Stimulated activated CD8-positive, alpha-beta memory T cell treated with anti-CD3 and anti-CD28 coated beads, Interleukin-4, amount 100 ng/mL, for 24 hours (primary cell): ENCODE measurements at regions not wholly inside any gene's neighbourhood (a gene's known extent, or its start where the extent isn't known, plus 50 kb on each side); places are given as distances from the start of the nearest gene placed in this dataset.

Experiments used
- DNase-seq: peaks from one replicate; pipeline ENCODE4 v3.0.0-alpha.2; 2020; ENCODE audit warnings: low read depth

- DNase-seq = no peak
These were observed 1635.9 kb upstream of the LRRTM1 start for GRCh38 chr2:81940266-81940955.

GRCh38 chr2:81937944-81938343 lies 1633.4 kb upstream of the LRRTM1 start:
- no peak for DNase-seq

GRCh38 chr2:81903534-81903933 lies 1599.0 kb upstream of the LRRTM1 start:
- no peak for DNase-seq

GRCh38 chr2:81901017-81901416 lies 1596.5 kb upstream of the LRRTM1 start:
- DNase-seq = no peak

- no peak for DNase-seq
These were observed 1591.2 kb upstream of the LRRTM1 start for GRCh38 chr2:81895620-81896250.

- no peak for DNase-seq
These were observed 1590.0 kb upstream of the LRRTM1 start for GRCh38 chr2:81894451-81894990.

- no peak for DNase-seq
These were observed 1572.1 kb upstream of the LRRTM1 start for GRCh38 chr2:81876624-81877023.

GRCh38 chr2:81872006-81872405 lies 1567.5 kb upstream of the LRRTM1 start:
- DNase-seq = no peak

GRCh38 chr2:81870119-81870518 lies 1565.6 kb upstream of the LRRTM1 start:
- DNase-seq = no peak

GRCh38 chr2:81858998-81859397 lies 1554.4 kb upstream of the LRRTM1 start:
- DNase-seq = no peak

GRCh38 chr2:81853341-81853740 lies 1548.8 kb upstream of the LRRTM1 start:
- DNase-seq = no peak

GRCh38 chr2:81852651-81853050 lies 1548.1 kb upstream of the LRRTM1 start:
- no peak for DNase-seq

- DNase-seq = no peak
These were observed 1535.2 kb upstream of the LRRTM1 start for GRCh38 chr2:81839780-81840179.

GRCh38 chr2:81835321-81836000 lies 1530.9 kb upstream of the LRRTM1 start:
- DNase-seq = no peak

- no peak for DNase-seq
These were observed 1482.3 kb upstream of the LRRTM1 start for GRCh38 chr2:81786811-81787210.

- no peak for DNase-seq
These were observed 1462.8 kb upstream of the LRRTM1 start for GRCh38 chr2:81767187-81767912.

- no peak for DNase-seq
These were observed 1443.0 kb upstream of the LRRTM1 start for GRCh38 chr2:81747481-81748070.

- no peak for DNase-seq
These were observed 1435.4 kb upstream of the LRRTM1 start for GRCh38 chr2:81739966-81740365.

GRCh38 chr2:81734981-81735380 lies 1430.4 kb upstream of the LRRTM1 start:
- no peak for DNase-seq

- no peak for DNase-seq
These were observed 1410.3 kb upstream of the LRRTM1 start for GRCh38 chr2:81714817-81715216.

GRCh38 chr2:81706856-81707255 lies 1402.3 kb upstream of the LRRTM1 start:
- DNase-seq = no peak

GRCh38 chr2:81703831-81704230 lies 1399.3 kb upstream of the LRRTM1 start:
- DNase-seq = no peak
